ENCODE measurements at regions not wholly inside any gene's neighbourhood (a gene's known extent, or its start where the extent isn't known, plus 50 kb on each side); places are given as distances from the start of the nearest gene placed in this dataset.

DNA sequence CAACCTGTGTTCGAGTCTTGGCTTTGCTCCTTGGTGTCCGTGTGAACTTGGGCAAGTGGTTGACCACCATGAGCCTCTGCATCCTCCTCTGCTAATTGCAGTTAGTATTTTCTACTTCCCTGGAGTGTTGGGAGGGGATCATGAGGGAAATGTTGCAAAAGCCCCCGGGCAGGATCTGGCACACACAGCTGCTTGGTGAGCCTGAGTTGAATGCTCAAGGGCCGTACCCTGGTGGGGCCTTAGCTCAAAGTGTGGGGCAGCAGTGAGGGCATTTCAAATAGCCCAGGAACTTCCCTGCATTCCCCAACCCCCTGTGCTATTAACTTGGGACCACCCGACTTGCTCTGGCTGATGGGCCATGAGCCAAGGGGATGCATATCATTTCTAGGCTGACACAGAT lies 94.9 kb upstream of the SLC6A11 start:
- no peak for ATAC-seq
- TF ChIP-seq OSR1 (CRISPR knock-in tag; IDR thresholded peaks at IDR 0.05) (no peak), TOX (CRISPR knock-in tag; IDR thresholded peaks at IDR 0.05; ENCODE audit: borderline replicate concordance) (no peak), TCF4 (CRISPR knock-in tag; IDR thresholded peaks at IDR 0.05; ENCODE audit: borderline replicate concordance) (no peak), CSDC2 (CRISPR knock-in tag; IDR thresholded peaks at IDR 0.05) (no peak), ISL1 (CRISPR knock-in tag; IDR thresholded peaks at IDR 0.05) (no peak), RARB (CRISPR knock-in tag; IDR thresholded peaks at IDR 0.05) (no peak)
- TF ChIP-seq, protein P1, sequence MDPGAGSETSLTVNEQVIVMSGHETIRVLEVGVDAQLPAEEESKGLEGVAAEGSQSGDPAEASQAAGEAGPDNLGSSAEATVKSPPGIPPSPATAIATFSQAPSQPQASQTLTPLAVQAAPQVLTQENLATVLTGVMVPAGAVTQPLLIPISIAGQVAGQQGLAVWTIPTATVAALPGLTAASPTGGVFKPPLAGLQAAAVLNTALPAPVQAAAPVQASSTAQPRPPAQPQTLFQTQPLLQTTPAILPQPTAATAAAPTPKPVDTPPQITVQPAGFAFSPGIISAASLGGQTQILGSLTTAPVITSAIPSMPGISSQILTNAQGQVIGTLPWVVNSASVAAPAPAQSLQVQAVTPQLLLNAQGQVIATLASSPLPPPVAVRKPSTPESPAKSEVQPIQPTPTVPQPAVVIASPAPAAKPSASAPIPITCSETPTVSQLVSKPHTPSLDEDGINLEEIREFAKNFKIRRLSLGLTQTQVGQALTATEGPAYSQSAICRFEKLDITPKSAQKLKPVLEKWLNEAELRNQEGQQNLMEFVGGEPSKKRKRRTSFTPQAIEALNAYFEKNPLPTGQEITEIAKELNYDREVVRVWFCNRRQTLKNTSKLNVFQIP (CRISPR knock-in tag; IDR thresholded peaks at IDR 0.05; ENCODE audit: borderline replicate concordance, low read depth) = no peak

DNA sequence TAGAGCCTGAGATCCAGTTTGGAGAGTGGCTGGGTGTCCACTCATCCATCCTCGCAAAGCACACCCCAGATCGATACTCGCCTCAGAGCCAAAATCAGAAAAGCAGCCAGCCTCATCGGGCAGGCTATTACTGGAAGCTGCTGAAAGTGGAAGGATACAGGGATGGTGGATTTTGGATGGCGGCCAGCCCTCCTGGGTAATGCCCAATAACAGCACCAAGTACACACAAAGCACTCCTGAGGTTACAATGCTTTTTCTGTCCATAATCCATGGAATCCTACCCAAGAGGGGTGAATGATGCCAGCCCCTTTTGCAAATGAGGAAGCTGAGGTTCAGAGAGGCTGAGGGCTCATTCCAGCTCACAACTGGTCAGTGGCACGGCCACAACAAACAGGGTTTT lies 93.1 kb upstream of the SLC6A11 start:
- TF ChIP-seq ZFP3 (CRISPR knock-in tag; IDR thresholded peaks at IDR 0.05) (no peak), BACH2 (CRISPR knock-in tag; IDR thresholded peaks at IDR 0.05; ENCODE audit: borderline replicate concordance) (no peak), ARNTL (CRISPR knock-in tag; IDR thresholded peaks at IDR 0.05; ENCODE audit: borderline replicate concordance, low read depth) (no peak), ISL1 (CRISPR knock-in tag; IDR thresholded peaks at IDR 0.05) (no peak), ZNF565 (CRISPR knock-in tag; conservative IDR thresholded peaks at IDR 0.05; ENCODE audit: low read depth) (no peak), ZFP30 (CRISPR knock-in tag; IDR thresholded peaks at IDR 0.05) (no peak), RARB (CRISPR knock-in tag; IDR thresholded peaks at IDR 0.05) (no peak), ZC3H10 (CRISPR knock-in tag; IDR thresholded peaks at IDR 0.05) (no peak), ESRRG (CRISPR knock-in tag; IDR thresholded peaks at IDR 0.05) (no peak), GLIS3 (CRISPR knock-in tag; IDR thresholded peaks at IDR 0.05) (no peak), TOX (CRISPR knock-in tag; IDR thresholded peaks at IDR 0.05; ENCODE audit: borderline replicate concordance) (no peak)
- TF ChIP-seq, protein P2, sequence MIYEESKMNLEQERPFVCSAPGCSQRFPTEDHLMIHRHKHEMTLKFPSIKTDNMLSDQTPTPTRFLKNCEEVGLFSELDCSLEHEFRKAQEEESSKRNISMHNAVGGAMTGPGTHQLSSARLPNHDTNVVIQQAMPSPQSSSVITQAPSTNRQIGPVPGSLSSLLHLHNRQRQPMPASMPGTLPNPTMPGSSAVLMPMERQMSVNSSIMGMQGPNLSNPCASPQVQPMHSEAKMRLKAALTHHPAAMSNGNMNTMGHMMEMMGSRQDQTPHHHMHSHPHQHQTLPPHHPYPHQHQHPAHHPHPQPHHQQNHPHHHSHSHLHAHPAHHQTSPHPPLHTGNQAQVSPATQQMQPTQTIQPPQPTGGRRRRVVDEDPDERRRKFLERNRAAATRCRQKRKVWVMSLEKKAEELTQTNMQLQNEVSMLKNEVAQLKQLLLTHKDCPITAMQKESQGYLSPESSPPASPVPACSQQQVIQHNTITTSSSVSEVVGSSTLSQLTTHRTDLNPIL (CRISPR knock-in tag; IDR thresholded peaks at IDR 0.05; ENCODE audit: low read depth) = no peak
- TF ChIP-seq, protein P3, sequence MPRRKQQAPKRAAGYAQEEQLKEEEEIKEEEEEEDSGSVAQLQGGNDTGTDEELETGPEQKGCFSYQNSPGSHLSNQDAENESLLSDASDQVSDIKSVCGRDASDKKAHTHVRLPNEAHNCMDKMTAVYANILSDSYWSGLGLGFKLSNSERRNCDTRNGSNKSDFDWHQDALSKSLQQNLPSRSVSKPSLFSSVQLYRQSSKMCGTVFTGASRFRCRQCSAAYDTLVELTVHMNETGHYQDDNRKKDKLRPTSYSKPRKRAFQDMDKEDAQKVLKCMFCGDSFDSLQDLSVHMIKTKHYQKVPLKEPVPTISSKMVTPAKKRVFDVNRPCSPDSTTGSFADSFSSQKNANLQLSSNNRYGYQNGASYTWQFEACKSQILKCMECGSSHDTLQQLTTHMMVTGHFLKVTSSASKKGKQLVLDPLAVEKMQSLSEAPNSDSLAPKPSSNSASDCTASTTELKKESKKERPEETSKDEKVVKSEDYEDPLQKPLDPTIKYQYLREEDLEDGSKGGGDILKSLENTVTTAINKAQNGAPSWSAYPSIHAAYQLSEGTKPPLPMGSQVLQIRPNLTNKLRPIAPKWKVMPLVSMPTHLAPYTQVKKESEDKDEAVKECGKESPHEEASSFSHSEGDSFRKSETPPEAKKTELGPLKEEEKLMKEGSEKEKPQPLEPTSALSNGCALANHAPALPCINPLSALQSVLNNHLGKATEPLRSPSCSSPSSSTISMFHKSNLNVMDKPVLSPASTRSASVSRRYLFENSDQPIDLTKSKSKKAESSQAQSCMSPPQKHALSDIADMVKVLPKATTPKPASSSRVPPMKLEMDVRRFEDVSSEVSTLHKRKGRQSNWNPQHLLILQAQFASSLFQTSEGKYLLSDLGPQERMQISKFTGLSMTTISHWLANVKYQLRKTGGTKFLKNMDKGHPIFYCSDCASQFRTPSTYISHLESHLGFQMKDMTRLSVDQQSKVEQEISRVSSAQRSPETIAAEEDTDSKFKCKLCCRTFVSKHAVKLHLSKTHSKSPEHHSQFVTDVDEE (CRISPR knock-in tag; IDR thresholded peaks at IDR 0.05) = no peak
- TF ChIP-seq, protein P1 (CRISPR knock-in tag; IDR thresholded peaks at IDR 0.05; ENCODE audit: borderline replicate concordance, low read depth) = no peak
- ATAC-seq = no peak

DNA sequence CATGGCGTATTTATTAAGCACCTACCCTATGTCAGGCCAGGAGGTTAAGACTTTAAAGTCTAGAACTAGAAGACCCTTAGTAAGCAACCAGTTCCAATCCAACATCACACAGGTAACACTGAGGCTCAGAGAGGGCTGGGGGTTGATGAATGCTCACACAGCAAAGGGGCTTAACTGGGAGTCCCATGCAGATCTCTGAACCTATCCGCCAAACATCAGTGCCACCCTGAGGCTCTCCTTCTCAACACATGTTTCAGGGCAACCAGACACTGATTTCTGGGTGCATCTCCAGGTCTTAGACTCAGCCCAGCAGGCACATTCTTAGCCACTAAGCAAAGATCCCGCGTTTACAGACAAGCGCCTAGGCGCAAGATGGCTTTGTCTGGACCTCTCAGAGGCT lies 92.0 kb upstream of the SLC6A11 start:
- TF ChIP-seq, protein P2 (CRISPR knock-in tag; IDR thresholded peaks at IDR 0.05; ENCODE audit: low read depth) = no peak
- ATAC-seq = no peak

DNA sequence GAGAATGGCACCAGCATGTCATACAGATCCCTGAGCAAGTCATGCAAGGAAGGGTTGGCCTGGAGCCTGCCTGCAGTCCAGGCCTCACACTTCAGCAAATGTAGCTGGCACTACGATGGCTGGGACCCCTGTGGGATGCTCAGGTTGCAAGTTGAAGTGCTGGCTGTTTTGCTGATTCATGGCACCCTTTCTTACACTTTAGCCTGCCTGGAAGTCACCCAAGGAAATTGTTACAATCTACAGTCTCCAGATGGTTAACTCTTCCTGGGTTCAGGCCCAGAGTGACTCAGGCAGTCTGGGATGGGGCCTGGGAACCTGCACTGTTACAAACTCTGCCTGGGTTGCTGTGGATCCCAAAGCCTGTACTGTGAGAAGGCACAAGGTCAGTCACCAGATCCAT lies 91.0 kb upstream of the SLC6A11 start:
- ATAC-seq = no peak
- no peak for TF ChIP-seq BACH2 (CRISPR knock-in tag; IDR thresholded peaks at IDR 0.05; ENCODE audit: borderline replicate concordance)
- TF ChIP-seq RARB (CRISPR knock-in tag; IDR thresholded peaks at IDR 0.05) = no peak
- TF ChIP-seq PPARA (CRISPR knock-in tag; IDR thresholded peaks at IDR 0.05; ENCODE audit: borderline replicate concordance) = no peak
- TF ChIP-seq ISL1 (CRISPR knock-in tag; IDR thresholded peaks at IDR 0.05) = no peak
- TF ChIP-seq TOX (CRISPR knock-in tag; IDR thresholded peaks at IDR 0.05; ENCODE audit: borderline replicate concordance) = no peak
- TF ChIP-seq ZC3H10 (CRISPR knock-in tag; IDR thresholded peaks at IDR 0.05) = no peak
- no peak for TF ChIP-seq ZNF8 (CRISPR knock-in tag; IDR thresholded peaks at IDR 0.05)
- no peak for TF ChIP-seq GLIS3 (CRISPR knock-in tag; IDR thresholded peaks at IDR 0.05)
- TF ChIP-seq, protein P4, sequence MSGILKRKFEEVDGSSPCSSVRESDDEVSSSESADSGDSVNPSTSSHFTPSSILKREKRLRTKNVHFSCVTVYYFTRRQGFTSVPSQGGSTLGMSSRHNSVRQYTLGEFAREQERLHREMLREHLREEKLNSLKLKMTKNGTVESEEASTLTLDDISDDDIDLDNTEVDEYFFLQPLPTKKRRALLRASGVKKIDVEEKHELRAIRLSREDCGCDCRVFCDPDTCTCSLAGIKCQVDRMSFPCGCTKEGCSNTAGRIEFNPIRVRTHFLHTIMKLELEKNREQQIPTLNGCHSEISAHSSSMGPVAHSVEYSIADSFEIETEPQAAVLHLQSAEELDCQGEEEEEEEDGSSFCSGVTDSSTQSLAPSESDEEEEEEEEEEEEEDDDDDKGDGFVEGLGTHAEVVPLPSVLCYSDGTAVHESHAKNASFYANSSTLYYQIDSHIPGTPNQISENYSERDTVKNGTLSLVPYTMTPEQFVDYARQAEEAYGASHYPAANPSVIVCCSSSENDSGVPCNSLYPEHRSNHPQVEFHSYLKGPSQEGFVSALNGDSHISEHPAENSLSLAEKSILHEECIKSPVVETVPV (CRISPR knock-in tag; IDR thresholded peaks at IDR 0.05) = no peak
- no peak for TF ChIP-seq ARNTL (CRISPR knock-in tag; IDR thresholded peaks at IDR 0.05; ENCODE audit: borderline replicate concordance, low read depth)
- TF ChIP-seq TCF4 (CRISPR knock-in tag; IDR thresholded peaks at IDR 0.05; ENCODE audit: borderline replicate concordance) = no peak
- TF ChIP-seq, protein P2 (CRISPR knock-in tag; IDR thresholded peaks at IDR 0.05; ENCODE audit: low read depth) = no peak
- TF ChIP-seq SNAI2 (CRISPR knock-in tag; IDR thresholded peaks at IDR 0.05) = no peak
- TF ChIP-seq ZNF565 (CRISPR knock-in tag; conservative IDR thresholded peaks at IDR 0.05; ENCODE audit: low read depth) = no peak
